Type B pancreatic cell (in vitro differentiated cells): ENCODE measurements at regions not wholly inside any gene's neighbourhood (a gene's known extent, or its start where the extent isn't known, plus 50 kb on each side); places are given as distances from the start of the nearest gene placed in this dataset.
A peak's percentile ranks its signal among the peaks of the same experiment; 100 is the strongest.

ENCODE experiments used
- DNase-seq: peaks from one replicate; pipeline ENCODE4 v3.0.0; 2021; ENCODE audit warnings: mixed read lengths; ENCODE audit not compliant: unreplicated experiment; ENCODE audit errors: extremely low spot score
- H3K27ac Mint-ChIP-seq: 2 replicates; pipeline ENCODE4 v1.8.0; 2021; ENCODE audit warnings: mild to moderate bottlenecking, mixed read lengths
- H3K27me3 Mint-ChIP-seq: 2 replicates; pipeline ENCODE4 v1.8.0; 2021; ENCODE audit warnings: mixed read lengths
- H3K36me3 Mint-ChIP-seq: 2 replicates; pipeline ENCODE4 v1.8.0; 2021; ENCODE audit warnings: mixed read lengths
- H3K4me1 Mint-ChIP-seq: one replicate; pipeline ENCODE4 v1.8.0; 2021; ENCODE audit warnings: mixed read lengths; ENCODE audit not compliant: unreplicated experiment
- H3K4me3 Mint-ChIP-seq: 2 replicates; pipeline ENCODE4 v1.8.0; 2021; ENCODE audit warnings: mild to moderate bottlenecking, mixed read lengths
- H3K9me3 Mint-ChIP-seq: 2 replicates; pipeline ENCODE4 v1.8.0; 2021; ENCODE audit warnings: mixed read lengths
- TF ChIP-seq, protein P1 (sequence below): fragments of 200-600 bp; sonication (generic); conservative IDR thresholded peaks from 2 replicates; pipeline ENCODE4 v1.5.0; 2021; ENCODE audit warnings: antibody characterized with exemption, mild to moderate bottlenecking

DNA sequence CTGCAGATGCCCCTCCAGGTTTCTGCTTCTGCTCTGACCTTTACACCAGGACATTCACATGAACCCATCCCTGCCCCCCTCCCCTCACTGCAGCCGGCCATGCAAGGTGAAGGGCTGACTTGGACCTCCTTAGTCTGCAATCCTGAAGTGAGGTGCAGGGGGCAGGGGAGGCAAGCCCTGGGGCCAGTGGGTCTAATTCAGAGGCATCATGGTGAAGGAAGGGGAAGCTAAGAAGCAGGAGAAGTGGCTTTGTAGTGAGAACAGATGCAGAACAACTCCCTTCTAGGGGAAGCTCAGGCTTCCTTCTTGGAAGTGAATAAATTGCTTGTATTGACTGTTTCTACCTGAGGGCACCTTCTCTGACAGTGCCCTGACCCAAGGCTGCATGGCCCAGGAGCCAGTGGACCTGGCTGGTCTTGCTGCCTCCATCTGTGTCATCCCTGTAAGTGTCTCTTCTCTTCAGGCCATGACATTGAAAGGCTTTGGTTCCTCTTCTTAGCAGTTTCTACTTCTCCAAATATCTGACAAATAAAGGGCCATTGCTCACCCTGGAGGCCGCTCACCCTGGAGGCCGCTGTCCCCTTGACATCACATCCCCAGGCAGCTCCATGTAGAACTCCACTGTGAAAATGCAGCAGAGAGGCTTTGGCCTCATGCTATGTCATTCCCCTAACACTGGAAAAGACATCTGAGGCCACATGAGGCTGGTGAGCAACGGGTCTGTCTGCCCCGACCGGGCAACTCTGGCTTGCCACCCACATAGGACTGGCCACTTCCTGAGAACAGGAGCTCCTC, 55.3 kb downstream of the GADD45G start:
- no peak for DNase-seq

DNA sequence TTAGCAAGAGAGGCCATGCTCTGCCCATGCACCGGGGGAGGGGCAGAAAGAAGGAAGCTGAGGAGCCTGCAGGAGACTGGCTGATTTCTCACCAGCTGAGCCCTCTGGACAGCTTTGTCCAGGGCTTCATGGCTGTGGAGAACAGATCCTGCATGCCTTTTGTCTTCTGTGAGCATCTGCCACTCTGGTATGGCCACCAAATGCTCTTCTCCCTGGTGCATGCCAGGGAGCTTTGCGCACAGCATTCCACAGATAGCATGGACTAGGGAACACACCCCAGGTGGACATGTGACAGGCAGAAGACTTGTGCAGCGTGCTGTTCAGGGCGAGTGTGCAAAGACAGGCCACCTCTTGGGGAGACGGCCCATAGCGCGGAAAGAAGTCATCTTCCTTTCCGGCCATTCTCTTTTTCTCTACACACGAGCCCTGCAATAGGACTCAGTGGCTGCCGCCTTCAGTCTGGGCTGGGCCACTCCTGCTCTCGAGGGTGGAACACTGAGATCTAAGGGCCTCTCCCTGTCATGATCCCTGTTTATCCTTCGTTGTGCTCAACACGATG, 56.7 kb downstream of the GADD45G start:
- H3K27ac Mint-ChIP-seq = peak overlapping the region; percentile 84
- H3K4me3 Mint-ChIP-seq = peak overlapping the region; percentile 82
- TF ChIP-seq, protein P1, sequence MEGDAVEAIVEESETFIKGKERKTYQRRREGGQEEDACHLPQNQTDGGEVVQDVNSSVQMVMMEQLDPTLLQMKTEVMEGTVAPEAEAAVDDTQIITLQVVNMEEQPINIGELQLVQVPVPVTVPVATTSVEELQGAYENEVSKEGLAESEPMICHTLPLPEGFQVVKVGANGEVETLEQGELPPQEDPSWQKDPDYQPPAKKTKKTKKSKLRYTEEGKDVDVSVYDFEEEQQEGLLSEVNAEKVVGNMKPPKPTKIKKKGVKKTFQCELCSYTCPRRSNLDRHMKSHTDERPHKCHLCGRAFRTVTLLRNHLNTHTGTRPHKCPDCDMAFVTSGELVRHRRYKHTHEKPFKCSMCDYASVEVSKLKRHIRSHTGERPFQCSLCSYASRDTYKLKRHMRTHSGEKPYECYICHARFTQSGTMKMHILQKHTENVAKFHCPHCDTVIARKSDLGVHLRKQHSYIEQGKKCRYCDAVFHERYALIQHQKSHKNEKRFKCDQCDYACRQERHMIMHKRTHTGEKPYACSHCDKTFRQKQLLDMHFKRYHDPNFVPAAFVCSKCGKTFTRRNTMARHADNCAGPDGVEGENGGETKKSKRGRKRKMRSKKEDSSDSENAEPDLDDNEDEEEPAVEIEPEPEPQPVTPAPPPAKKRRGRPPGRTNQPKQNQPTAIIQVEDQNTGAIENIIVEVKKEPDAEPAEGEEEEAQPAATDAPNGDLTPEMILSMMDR = no peak
- peaks cover 4% of the 10 kb centered on the region for H3K27me3 Mint-ChIP-seq
- H3K36me3 Mint-ChIP-seq = no peaks in the 10 kb centered on the region
- peaks cover 38% of the 10 kb centered on the region for H3K4me1 Mint-ChIP-seq
- DNase-seq = no peak
- H3K9me3 Mint-ChIP-seq = no peaks in the 10 kb centered on the region

More for the DNA sequence above, 55.3 kb downstream of the GADD45G start:
- no peaks in the 10 kb centered on the region for H3K27me3 Mint-ChIP-seq
- H3K9me3 Mint-ChIP-seq = no peaks in the 10 kb centered on the region
- no peaks in the 10 kb centered on the region for H3K36me3 Mint-ChIP-seq
- peaks cover 41% of the 10 kb centered on the region for H3K4me1 Mint-ChIP-seq
- TF ChIP-seq, protein P1 = no peak
- no peak overlapping the region for H3K4me3 Mint-ChIP-seq
- no peak overlapping the region for H3K27ac Mint-ChIP-seq

- Mint-ChIP-seq H3K4me1 (peaks cover 31% of the 10 kb centered on the region), H3K27ac (peak overlapping the region; percentile 84), H3K9me3 (no peaks in the 10 kb centered on the region), H3K27me3 (peaks cover 4% of the 10 kb centered on the region), H3K36me3 (no peaks in the 10 kb centered on the region), H3K4me3 (peak overlapping the region; percentile 82)
- TF ChIP-seq, protein P1 = no peak
- DNase-seq = peak; percentile 93
Measured at GRCh38 chr9:89661956-89662717, 57.3 kb downstream of the GADD45G start.

- H3K4me1 Mint-ChIP-seq = peaks cover 31% of the 10 kb centered on the region
- H3K36me3 Mint-ChIP-seq = no peaks in the 10 kb centered on the region
- no peak for DNase-seq
- TF ChIP-seq, protein P1 = no peak
- peak overlapping the region; percentile 82 for H3K4me3 Mint-ChIP-seq
- no peaks in the 10 kb centered on the region for H3K9me3 Mint-ChIP-seq
- H3K27ac Mint-ChIP-seq = no peak overlapping the region
- H3K27me3 Mint-ChIP-seq = peaks cover 4% of the 10 kb centered on the region
Measured at GRCh38 chr9:89662718-89663613, 58.2 kb downstream of the GADD45G start.

- H3K27me3 Mint-ChIP-seq = peaks cover 4% of the 10 kb centered on the region
- peaks cover 33% of the 10 kb centered on the region for H3K4me1 Mint-ChIP-seq
- TF ChIP-seq, protein P1 = no peak
- no peaks in the 10 kb centered on the region for H3K9me3 Mint-ChIP-seq
- no peak for DNase-seq
- no peak overlapping the region for H3K4me3 Mint-ChIP-seq
- no peak overlapping the region for H3K27ac Mint-ChIP-seq
- H3K36me3 Mint-ChIP-seq = no peaks in the 10 kb centered on the region
Measured at GRCh38 chr9:89663614-89663970, 58.8 kb downstream of the GADD45G start.
